22Rv1 (cell line): ENCODE measurements at regions not wholly inside any gene's neighbourhood (a gene's known extent, or its start where the extent isn't known, plus 50 kb on each side); places are given as distances from the start of the nearest gene placed in this dataset.

ENCODE experiments used
- CTCF ChIP-seq: fragments of 450-650 bp; IDR thresholded peaks from 2 replicates; pipeline ENCODE4 v1.5.1; 2017; ENCODE audit warnings: mild to moderate bottlenecking
- ZFX ChIP-seq: fragments of 450-650 bp; IDR thresholded peaks from 2 replicates; pipeline ENCODE4 v1.6.1; 2017; ENCODE audit warnings: antibody characterized with exemption, borderline replicate concordance

GRCh38 chr4:122297694-122298093, 81.1 kb upstream of the ADAD1 start:
- TF ChIP-seq CTCF (no peak), ZFX (no peak)
